ENCODE measurements at regions not wholly inside any gene's neighbourhood (a gene's known extent, or its start where the extent isn't known, plus 50 kb on each side); places are given as distances from the start of the nearest gene placed in this dataset.
"Not testable (repeated sequence)": the region's sequence is repeated elsewhere in the genome, so short reads cannot be mapped to it uniquely, and the experiment has no call there.

DNA sequence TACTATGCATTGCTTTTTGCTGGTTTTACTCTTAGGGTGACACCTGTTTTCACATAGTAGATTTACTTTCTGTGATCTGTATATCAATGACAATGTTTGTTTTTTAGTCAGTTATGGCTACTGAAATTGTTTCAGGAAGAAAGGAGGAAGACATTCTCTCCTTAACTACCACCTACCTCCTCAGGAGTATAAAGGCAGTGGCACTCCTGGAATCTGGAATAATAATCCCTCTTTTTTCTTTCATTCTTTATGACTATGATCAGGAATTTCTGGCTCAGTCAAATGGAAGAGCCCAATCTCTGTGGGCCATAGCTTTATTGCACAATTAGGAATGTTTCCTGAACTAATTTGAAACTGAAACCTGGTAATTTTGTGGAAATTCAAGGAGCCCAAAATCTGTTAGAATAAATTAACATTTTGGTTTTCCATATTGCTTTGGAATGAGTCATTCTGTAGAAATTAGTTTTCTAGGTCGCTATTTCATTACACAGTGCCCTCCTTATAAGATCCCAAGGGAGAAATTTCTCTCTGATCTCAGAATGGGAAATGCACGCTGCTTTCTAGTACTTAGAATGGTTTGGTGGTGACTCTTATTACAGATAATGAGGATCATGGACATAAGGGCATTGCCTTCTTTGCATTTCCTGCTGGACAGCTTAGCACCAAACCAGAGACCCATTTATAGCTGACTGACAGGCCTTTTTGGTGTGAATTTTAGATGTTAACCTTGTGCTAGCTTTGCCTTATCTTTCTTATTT lies 95.3 kb upstream of the VLDLR start:
- H3K4me3 Mint-ChIP-seq: no peak overlapping the region
- ATAC-seq (no peak), DNase-seq (ENCODE audit: low spot score in 2 of 2) (no peak)
- H3K4me1 Mint-ChIP-seq: no peaks in the 10 kb centered on the region
- H3K36me3 Mint-ChIP-seq: no peaks in the 10 kb centered on the region
- H3K27ac Mint-ChIP-seq: no peak overlapping the region
- no peaks in the 10 kb centered on the region for H3K9me3 Mint-ChIP-seq

DNA sequence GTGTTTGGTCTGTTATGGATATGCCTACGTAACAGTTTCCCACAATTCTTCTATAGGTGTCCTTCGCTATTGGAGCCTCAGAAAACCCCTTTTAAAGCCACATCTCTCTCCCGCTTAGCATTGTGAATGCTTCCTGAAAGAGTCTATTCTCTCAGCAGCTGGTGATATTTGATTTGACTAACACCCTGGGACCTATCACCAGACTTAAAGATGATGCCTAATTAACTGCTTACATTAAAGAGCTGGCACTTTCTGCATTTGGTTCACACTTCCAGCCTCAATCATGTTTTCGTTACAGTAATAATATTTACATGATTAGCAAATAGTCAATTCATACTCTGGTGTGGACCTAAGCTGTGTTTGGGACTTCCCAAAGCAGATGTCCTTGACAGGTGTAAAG lies 90.1 kb upstream of the VLDLR start:
- ATAC-seq (no peak), DNase-seq (ENCODE audit: low spot score in 2 of 2) (no peak)
- Mint-ChIP-seq H3K36me3 (no peaks in the 10 kb centered on the region), H3K9me3 (no peaks in the 10 kb centered on the region), H3K4me3 (no peak overlapping the region), H3K27ac (no peak overlapping the region), H3K4me1 (no peaks in the 10 kb centered on the region)

- no peak overlapping the region for H3K27ac Mint-ChIP-seq
- no peaks in the 10 kb centered on the region for H3K36me3 Mint-ChIP-seq
- ATAC-seq: no peak
- no peaks in the 10 kb centered on the region for H3K4me1 Mint-ChIP-seq
- H3K9me3 Mint-ChIP-seq: no peaks in the 10 kb centered on the region
- no peak overlapping the region for H3K4me3 Mint-ChIP-seq
- DNase-seq (ENCODE audit: low spot score in 2 of 2): no peak
These were observed 85.1 kb upstream of the VLDLR start for GRCh38 chr9:2536511-2536910.

DNA sequence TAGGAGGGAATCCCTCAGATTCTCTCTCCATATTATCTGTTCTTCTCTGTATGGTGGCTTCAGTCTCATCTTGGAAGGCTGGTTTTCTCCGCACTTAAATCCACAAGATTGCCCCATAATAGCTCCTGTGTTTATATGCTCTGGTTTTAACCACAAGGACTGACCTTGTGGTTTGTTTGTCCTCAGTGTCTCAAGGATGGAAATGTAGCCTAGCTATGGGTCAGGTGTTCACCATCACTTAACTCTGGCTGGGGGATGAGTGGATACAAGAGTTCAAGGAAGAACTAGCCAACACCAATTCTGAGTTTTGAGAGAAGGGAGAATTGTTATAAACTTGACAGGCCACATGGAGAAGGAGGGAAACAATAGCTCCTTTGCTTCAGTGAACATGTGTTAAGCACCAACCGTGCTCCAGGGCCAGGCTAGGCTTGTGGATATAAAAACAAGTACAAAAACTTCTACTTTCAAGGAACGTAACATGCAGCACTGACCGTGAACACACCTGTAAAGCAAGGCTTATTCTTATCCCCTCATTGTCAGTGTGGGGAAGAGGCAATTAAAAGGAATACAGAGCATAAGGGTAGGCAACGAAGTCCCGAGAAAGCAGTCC lies 75.6 kb upstream of the VLDLR start:
- H3K27ac Mint-ChIP-seq: no peak overlapping the region
- ATAC-seq (no peak), DNase-seq (ENCODE audit: low spot score in 2 of 2) (no peak)
- H3K9me3 Mint-ChIP-seq: peaks cover 2% of the 10 kb centered on the region
- H3K4me1 Mint-ChIP-seq: no peaks in the 10 kb centered on the region
- no peak overlapping the region for H3K4me3 Mint-ChIP-seq
- no peaks in the 10 kb centered on the region for H3K36me3 Mint-ChIP-seq

- ATAC-seq; H3K9me3 Mint-ChIP-seq; H3K4me1 Mint-ChIP-seq; H3K27ac Mint-ChIP-seq; DNase-seq (ENCODE audit: low spot score in 2 of 2); H3K4me3 Mint-ChIP-seq; H3K36me3 Mint-ChIP-seq: not testable (repeated sequence)
These were observed 65.5 kb upstream of the VLDLR start for GRCh38 chr9:2555899-2556600.

DNA sequence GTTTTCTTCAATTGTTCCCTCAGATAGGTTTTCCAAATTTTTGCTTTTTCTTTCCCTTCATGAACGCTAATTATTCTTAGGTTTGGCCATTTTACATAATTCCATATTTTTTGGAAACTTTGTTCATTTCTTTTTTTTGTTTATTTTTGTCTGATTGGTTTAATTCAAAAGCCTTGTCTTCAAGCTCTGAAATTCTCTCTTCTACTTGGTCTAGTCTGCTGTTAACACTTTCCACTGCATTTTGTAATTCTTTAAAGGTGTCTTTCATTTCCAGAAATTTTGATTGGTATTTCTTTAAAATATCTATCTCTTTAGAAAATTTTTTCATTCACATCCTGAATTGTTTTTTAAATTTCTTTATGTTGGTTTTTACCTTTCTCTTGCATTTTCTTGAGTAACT lies 63.9 kb upstream of the VLDLR start:
- no peak for ATAC-seq
- peaks cover 5% of the 10 kb centered on the region for H3K9me3 Mint-ChIP-seq
- no peaks in the 10 kb centered on the region for H3K36me3 Mint-ChIP-seq
- DNase-seq (ENCODE audit: low spot score in 2 of 2): no peak
- H3K4me1 Mint-ChIP-seq: no peaks in the 10 kb centered on the region
- no peak overlapping the region for H3K4me3 Mint-ChIP-seq
- no peak overlapping the region for H3K27ac Mint-ChIP-seq

DNA sequence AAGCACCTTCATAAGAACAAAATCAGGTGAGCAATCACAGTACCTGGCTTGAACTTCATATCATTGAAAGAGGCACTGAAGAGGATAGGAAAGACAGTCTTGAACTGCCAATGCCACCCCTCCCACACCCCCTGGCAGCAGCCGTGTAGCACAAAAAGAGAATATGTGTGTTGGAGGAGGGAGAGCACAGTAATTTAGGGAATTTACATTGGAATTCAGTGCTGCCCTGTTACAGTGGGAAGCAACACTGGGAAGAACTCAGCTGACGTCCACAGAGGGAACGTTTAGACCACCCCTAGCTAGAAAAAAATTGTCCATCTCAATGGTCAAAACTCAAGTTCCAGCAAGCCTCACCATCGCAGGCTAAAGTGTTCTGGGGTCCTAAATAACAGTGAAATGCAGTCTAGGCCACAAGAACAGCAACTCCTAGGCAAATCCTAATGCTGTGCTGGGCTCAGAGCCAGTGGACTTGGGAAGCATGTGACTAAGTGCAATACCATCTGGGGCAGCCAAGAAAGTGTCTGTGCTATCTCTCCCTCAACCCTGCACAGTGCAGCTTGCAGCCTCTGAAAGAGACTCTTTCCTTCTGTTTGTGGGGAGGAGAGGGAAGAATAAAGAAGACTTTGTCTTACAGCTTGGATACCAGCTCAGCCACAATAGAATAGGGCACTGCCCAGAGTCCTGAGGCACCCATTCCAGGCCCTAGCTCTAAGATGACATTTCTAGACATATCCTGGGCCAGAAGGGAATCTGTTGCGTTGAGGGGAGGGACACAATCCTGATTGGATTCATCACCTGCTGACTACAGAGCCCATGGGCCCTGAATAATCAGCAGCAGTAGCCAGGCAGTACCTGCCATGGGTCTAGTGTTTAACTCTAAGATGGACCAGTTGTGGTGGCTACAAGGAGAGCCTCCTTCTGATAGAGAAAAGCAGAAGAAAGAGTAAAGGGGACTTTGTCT lies 62.1 kb upstream of the VLDLR start:
- H3K4me1 Mint-ChIP-seq: no peaks in the 10 kb centered on the region
- ATAC-seq: no peak
- no peaks in the 10 kb centered on the region for H3K36me3 Mint-ChIP-seq
- peaks cover 5% of the 10 kb centered on the region for H3K9me3 Mint-ChIP-seq
- DNase-seq (ENCODE audit: low spot score in 2 of 2): no peak
- no peak overlapping the region for H3K27ac Mint-ChIP-seq
- no peak overlapping the region for H3K4me3 Mint-ChIP-seq

DNA sequence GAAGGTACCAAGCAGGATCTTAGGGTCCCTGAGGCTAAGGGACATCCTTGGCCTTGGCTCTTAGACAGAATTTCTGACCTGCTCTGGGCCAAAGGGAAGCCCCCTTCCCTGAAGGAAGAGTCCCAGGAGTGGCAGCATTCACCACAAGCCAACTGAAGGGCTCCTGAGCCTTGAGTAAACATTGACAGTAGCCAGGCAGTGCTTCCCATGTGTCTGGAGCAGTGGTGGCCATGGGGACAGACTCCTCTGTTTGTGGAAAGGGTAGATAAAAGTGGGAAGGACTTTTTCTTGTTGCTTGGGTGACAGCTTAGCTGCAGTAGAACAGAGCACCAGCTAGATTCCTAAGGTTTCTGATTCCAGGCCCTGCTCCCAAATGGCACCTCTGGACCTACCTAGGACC lies 61.4 kb upstream of the VLDLR start:
- Mint-ChIP-seq H3K27ac (no peak overlapping the region), H3K4me1 (no peaks in the 10 kb centered on the region), H3K36me3 (no peaks in the 10 kb centered on the region), H3K9me3 (peaks cover 5% of the 10 kb centered on the region), H3K4me3 (no peak overlapping the region)
- no peak for ATAC-seq
- no peak for DNase-seq (ENCODE audit: low spot score in 2 of 2)

DNA sequence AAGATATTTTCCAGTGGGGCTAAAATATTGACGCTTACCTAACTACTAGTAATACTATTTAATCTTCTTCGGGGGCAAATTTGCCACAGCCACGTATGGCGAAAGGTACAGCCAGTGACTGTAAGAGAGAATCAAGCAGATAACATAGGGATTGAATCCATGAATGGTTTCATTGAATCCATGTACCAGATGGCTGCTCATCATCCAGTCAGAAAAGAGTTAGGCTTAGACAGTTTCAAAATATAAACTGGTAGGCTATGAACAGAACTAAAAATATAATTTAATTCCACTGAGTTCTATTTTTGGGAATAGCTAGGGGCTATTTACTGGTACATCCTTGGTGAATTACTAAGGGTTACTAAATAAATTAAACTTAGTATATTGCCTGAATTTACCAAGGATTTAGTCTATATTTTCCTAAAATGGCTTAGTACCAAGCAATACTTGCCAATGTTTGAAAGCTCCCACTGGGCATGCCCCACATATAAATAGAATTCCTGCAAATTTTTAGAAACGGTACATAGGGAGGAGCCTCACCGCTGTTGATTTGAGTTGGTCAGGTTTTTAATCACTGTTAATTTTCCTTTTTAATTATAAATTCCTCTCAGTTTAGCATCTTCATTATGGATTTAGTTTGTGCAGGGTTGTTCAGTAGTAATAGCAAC lies 55.8 kb upstream of the VLDLR start:
- no peak for DNase-seq (ENCODE audit: low spot score in 2 of 2)
- H3K27ac Mint-ChIP-seq: no peak overlapping the region
- H3K9me3 Mint-ChIP-seq: no peaks in the 10 kb centered on the region
- H3K36me3 Mint-ChIP-seq: no peaks in the 10 kb centered on the region
- no peaks in the 10 kb centered on the region for H3K4me1 Mint-ChIP-seq
- no peak for ATAC-seq
- H3K4me3 Mint-ChIP-seq: no peak overlapping the region

DNA sequence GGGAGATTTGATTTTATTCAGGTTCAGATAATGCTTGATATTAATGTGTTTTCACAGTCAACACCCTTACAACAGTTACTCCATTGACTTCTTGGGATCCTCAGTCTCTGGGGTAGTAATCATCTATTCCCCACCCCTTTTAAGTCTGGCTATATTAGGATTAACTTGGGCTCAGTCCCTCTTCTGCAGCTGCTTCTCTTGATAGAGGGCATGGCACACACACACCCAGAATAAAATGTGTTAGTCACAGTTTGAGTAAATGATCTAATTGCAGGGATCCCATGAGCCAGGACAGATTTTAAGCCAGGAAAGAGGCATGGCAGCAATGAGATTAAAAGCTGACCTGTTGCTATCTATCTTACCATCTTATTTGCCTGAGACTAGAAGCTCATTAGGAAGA lies 53.7 kb upstream of the VLDLR start:
- Mint-ChIP-seq H3K4me1 (no peaks in the 10 kb centered on the region), H3K4me3 (no peak overlapping the region), H3K9me3 (no peaks in the 10 kb centered on the region), H3K36me3 (no peaks in the 10 kb centered on the region), H3K27ac (no peak overlapping the region)
- no peak for ATAC-seq
- no peak for DNase-seq (ENCODE audit: low spot score in 2 of 2)

GRCh38 chr9:2568689-2569088 lies 52.9 kb upstream of the VLDLR start:
- ATAC-seq: no peak
- Mint-ChIP-seq H3K36me3 (no peaks in the 10 kb centered on the region), H3K9me3 (no peaks in the 10 kb centered on the region), H3K4me1 (no peaks in the 10 kb centered on the region), H3K27ac (no peak overlapping the region), H3K4me3 (no peak overlapping the region)
- DNase-seq (ENCODE audit: low spot score in 2 of 2): no peak

- ATAC-seq (peak; percentile 99), DNase-seq (ENCODE audit: low spot score in 2 of 2) (peak; percentile 24 to 60)
- no peak overlapping the region for H3K4me3 Mint-ChIP-seq
- H3K27ac Mint-ChIP-seq: no peak overlapping the region
- H3K4me1 Mint-ChIP-seq: no peaks in the 10 kb centered on the region
- no peaks in the 10 kb centered on the region for H3K9me3 Mint-ChIP-seq
- no peaks in the 10 kb centered on the region for H3K36me3 Mint-ChIP-seq
These were observed 50.7 kb upstream of the VLDLR start for GRCh38 chr9:2570615-2571479.
